OCI-LY7 (cell line): ENCODE measurements at regions not wholly inside any gene's neighbourhood (a gene's known extent, or its start where the extent isn't known, plus 50 kb on each side); places are given as distances from the start of the nearest gene placed in this dataset.

ENCODE experiments used
- BruUV-seq: library from RNA; stranded (reverse); fragments of 400-500 nt; replicated peaks from 2 replicates; lab custom pipeline; 2021; lab: Mats Ljungman, UMichigan
- CTCF ChIA-PET: fragments of 300-600 bp; sonication (Branson Sonifier 250); formaldehyde crosslinking; loops from one replicate; lab custom pipeline; 2022; ENCODE audit warnings: antibody characterized with exemption; ENCODE audit not compliant: unreplicated experiment; lab: Charles Lee
- POLR2A ChIA-PET: fragments of 300-600 bp; sonication (Branson Sonifier 250); formaldehyde crosslinking; loops from one replicate; lab custom pipeline; 2022; ENCODE audit warnings: antibody characterized with exemption; lab: Charles Lee
- DNase-seq: peaks from one replicate; pipeline ENCODE4 v3.0.0-alpha.2; 2015; ENCODE audit warnings: low spot score
- H2AFZ ChIP-seq: fragments of 200-600 bp; sonication (generic), shearing (Covaris generic); 2 replicates; pipeline ENCODE4 v1.6.1; 2014; ENCODE audit warnings: mild to moderate bottlenecking, antibody characterized with exemption, low read length, moderate library complexity
- H3K27ac ChIP-seq: fragments of 200-600 bp; sonication (generic); 2 replicates; pipeline ENCODE4 v1.5.1; 2014; ENCODE audit warnings: mixed run types, low read depth, mild to moderate bottlenecking, moderate library complexity, low read length, inconsistent platforms; ENCODE audit not compliant: poor library complexity, severe bottlenecking
- H3K36me3 ChIP-seq: fragments of 200-600 bp; sonication (generic); 2 replicates; pipeline ENCODE4 v1.6.1; 2014; ENCODE audit warnings: mild to moderate bottlenecking, antibody characterized with exemption, low read length, moderate library complexity, mixed read lengths; ENCODE audit not compliant: insufficient read depth
- H3K4me1 ChIP-seq: fragments of 200-600 bp; sonication (generic); 2 replicates; pipeline ENCODE4 v1.5.1; 2014; ENCODE audit warnings: mild to moderate bottlenecking, low read length; ENCODE audit not compliant: insufficient read depth, poor library complexity, severe bottlenecking
- H3K4me2 ChIP-seq: fragments of 200-600 bp; sonication (generic); 2 replicates; pipeline ENCODE4 v1.6.1; 2014; ENCODE audit warnings: mild to moderate bottlenecking, low read length
- H3K4me3 ChIP-seq: fragments of 200-600 bp; sonication (generic); 2 replicates; pipeline ENCODE4 v1.5.1; 2014; ENCODE audit warnings: mild to moderate bottlenecking, low read depth, low read length; ENCODE audit not compliant: poor library complexity, severe bottlenecking
- H3K79me2 ChIP-seq: fragments of 200-600 bp; sonication (generic); 2 replicates; pipeline ENCODE4 v1.6.1; 2016; ENCODE audit warnings: low read depth, mild to moderate bottlenecking, low read length, moderate library complexity, mixed read lengths; ENCODE audit not compliant: insufficient read depth
- H3K9me2 ChIP-seq: fragments of 200-600 bp; sonication (generic); 2 replicates; pipeline ENCODE4 v1.6.1; 2016; ENCODE audit warnings: mild to moderate bottlenecking, low read length, mixed read lengths; ENCODE audit not compliant: insufficient read depth
- H3K9me3 ChIP-seq: fragments of 200-600 bp; sonication (generic); 2 replicates; pipeline ENCODE4 v1.6.1; 2014; ENCODE audit warnings: mild to moderate bottlenecking, mixed run types, low read length, mixed read lengths
- H4K20me1 ChIP-seq: fragments of 200-600 bp; sonication (generic); 2 replicates; pipeline ENCODE4 v1.6.1; 2014; ENCODE audit warnings: mild to moderate bottlenecking, antibody characterized with exemption, low read length, moderate library complexity, mixed read lengths; ENCODE audit not compliant: insufficient read depth
- EZH2phosphoT487 ChIP-seq: fragments of 200-600 bp; sonication (generic); IDR thresholded peaks from 2 replicates; pipeline ENCODE4 v1.6.1; 2018; ENCODE audit warnings: low read depth, borderline replicate concordance, mild to moderate bottlenecking, mixed run types, antibody characterized with exemption, low read length, moderate library complexity, mixed read lengths
- intact Hi-C: fragments of 100-400 bp; cut with micrococcal nuclease; formaldehyde crosslinking; loops from one replicate; pipeline ENCODE4 v1.10.0; 2022; ENCODE audit not compliant: unreplicated experiment
- TF ChIP-seq, protein P1 (sequence below): fragments of 200-600 bp; sonication (generic); conservative IDR thresholded peaks from 2 replicates; pipeline ENCODE4 v1.5.1; 2014; ENCODE audit warnings: mild to moderate bottlenecking, antibody characterized with exemption, low read length, moderate library complexity, mixed read lengths

GRCh38 chr21:22795644-22796043 is 1797.4 kb downstream of the NCAM2 start:
- no peaks in the 10 kb centered on the region for H4K20me1 ChIP-seq
- H3K4me1 ChIP-seq = no peaks in the 10 kb centered on the region
- no peak overlapping the region for H3K4me3 ChIP-seq
- no peak for TF ChIP-seq EZH2phosphoT487
- TF ChIP-seq, protein P1, sequence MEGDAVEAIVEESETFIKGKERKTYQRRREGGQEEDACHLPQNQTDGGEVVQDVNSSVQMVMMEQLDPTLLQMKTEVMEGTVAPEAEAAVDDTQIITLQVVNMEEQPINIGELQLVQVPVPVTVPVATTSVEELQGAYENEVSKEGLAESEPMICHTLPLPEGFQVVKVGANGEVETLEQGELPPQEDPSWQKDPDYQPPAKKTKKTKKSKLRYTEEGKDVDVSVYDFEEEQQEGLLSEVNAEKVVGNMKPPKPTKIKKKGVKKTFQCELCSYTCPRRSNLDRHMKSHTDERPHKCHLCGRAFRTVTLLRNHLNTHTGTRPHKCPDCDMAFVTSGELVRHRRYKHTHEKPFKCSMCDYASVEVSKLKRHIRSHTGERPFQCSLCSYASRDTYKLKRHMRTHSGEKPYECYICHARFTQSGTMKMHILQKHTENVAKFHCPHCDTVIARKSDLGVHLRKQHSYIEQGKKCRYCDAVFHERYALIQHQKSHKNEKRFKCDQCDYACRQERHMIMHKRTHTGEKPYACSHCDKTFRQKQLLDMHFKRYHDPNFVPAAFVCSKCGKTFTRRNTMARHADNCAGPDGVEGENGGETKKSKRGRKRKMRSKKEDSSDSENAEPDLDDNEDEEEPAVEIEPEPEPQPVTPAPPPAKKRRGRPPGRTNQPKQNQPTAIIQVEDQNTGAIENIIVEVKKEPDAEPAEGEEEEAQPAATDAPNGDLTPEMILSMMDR = no peak
- no peaks in the 10 kb centered on the region for H3K9me2 ChIP-seq
- BruUV-seq = no TSS peak
- no peak for DNase-seq
- H3K27ac ChIP-seq = no peak overlapping the region
- no peaks in the 10 kb centered on the region for H3K9me3 ChIP-seq
- no peak overlapping the region for H2AFZ ChIP-seq
- intact Hi-C loops = no loop called here
- no peaks in the 10 kb centered on the region for H3K36me3 ChIP-seq
- no peak overlapping the region for H3K4me2 ChIP-seq
- CTCF ChIA-PET = no interaction called here
- H3K79me2 ChIP-seq = no peaks in the 10 kb centered on the region
- POLR2A ChIA-PET = interaction anchor here (0.8 kb wide), 1 partner anchor 1454 kb away, joined by 3 read pairs; no protein-coding TSS in a partner anchor

- H3K36me3 ChIP-seq = no peaks in the 10 kb centered on the region
- CTCF ChIA-PET = no interaction called here
- POLR2A ChIA-PET = interaction anchor here (0.8 kb wide), 1 partner anchor 1455 kb away, joined by 3 read pairs; no protein-coding TSS in a partner anchor
- BruUV-seq = no TSS peak
- no peak overlapping the region for H2AFZ ChIP-seq
- H3K9me2 ChIP-seq = no peaks in the 10 kb centered on the region
- H3K27ac ChIP-seq = no peak overlapping the region
- no peak for DNase-seq
- no peaks in the 10 kb centered on the region for H3K4me1 ChIP-seq
- no peak overlapping the region for H3K4me2 ChIP-seq
- no peaks in the 10 kb centered on the region for H3K9me3 ChIP-seq
- TF ChIP-seq, protein P1 = no peak
- TF ChIP-seq EZH2phosphoT487 = no peak
- no peaks in the 10 kb centered on the region for H3K79me2 ChIP-seq
- no peaks in the 10 kb centered on the region for H4K20me1 ChIP-seq
- H3K4me3 ChIP-seq = no peak overlapping the region
- intact Hi-C loops = no loop called here
Measured at GRCh38 chr21:22796147-22796546, 1797.9 kb downstream of the NCAM2 start.

- no peak overlapping the region for H2AFZ ChIP-seq
- H3K9me2 ChIP-seq = no peaks in the 10 kb centered on the region
- ChIA-PET POLR2A (interaction anchor here (0.7 kb wide), 1 partner anchor 816 kb away, joined by 3 read pairs; no protein-coding TSS in a partner anchor), CTCF (no interaction called here)
- intact Hi-C loops = no loop called here
- no peak overlapping the region for H3K27ac ChIP-seq
- no TSS peak for BruUV-seq
- no peak overlapping the region for H3K4me2 ChIP-seq
- H3K36me3 ChIP-seq = no peaks in the 10 kb centered on the region
- no peaks in the 10 kb centered on the region for H4K20me1 ChIP-seq
- DNase-seq = no peak
- TF ChIP-seq EZH2phosphoT487 = no peak
- TF ChIP-seq, protein P1 = no peak
- no peaks in the 10 kb centered on the region for H3K4me1 ChIP-seq
- no peaks in the 10 kb centered on the region for H3K79me2 ChIP-seq
- no peak overlapping the region for H3K4me3 ChIP-seq
- H3K9me3 ChIP-seq = peaks cover 10% of the 10 kb centered on the region; the same call in 1 of the 2 replicates
Measured at GRCh38 chr21:22804151-22804550, 1805.9 kb downstream of the NCAM2 start.
